Keratinocyte (primary cell): ENCODE measurements at regions not wholly inside any gene's neighbourhood (a gene's known extent, or its start where the extent isn't known, plus 50 kb on each side); places are given as distances from the start of the nearest gene placed in this dataset.

ENCODE experiments used
- DNase-seq: peaks from one replicate; pipeline ENCODE4 v3.0.0-alpha.2; 2011; ENCODE audit warnings: low read depth, missing footprints, low spot score
- FAIRE-seq: peaks from 2 replicates; lab custom pipeline; 2011; peaks lifted over from hg19 to GRCh38; lab: Jason Lieb, UNC
- H2AFZ ChIP-seq: 2 replicates; pipeline ENCODE4 v1.6.0; 2012; ENCODE audit warnings: low read length, control low read depth, inconsistent platforms; ENCODE audit not compliant: control insufficient read depth
- H3K27ac ChIP-seq: 2 replicates; pipeline ENCODE4 v1.5.1; 2011; ENCODE audit warnings: low read length; ENCODE audit not compliant: control insufficient read depth, insufficient read depth
- H3K27me3 ChIP-seq: 3 replicates; pipeline ENCODE4 v1.6.0; 2011; ENCODE audit warnings: low read length; ENCODE audit not compliant: control insufficient read depth, insufficient read depth; ENCODE audit errors: extremely low read depth
- H3K36me3 ChIP-seq, 2 experiments: 2 replicates in 1 of 2; 3 replicates in 1 of 2; pipeline ENCODE4 v1.5.1; 2011; ENCODE audit warnings: low read length in 2 of 2, mild to moderate bottlenecking in 1 of 2; ENCODE audit not compliant: control insufficient read depth in 2 of 2, insufficient read depth in 2 of 2; ENCODE audit errors: extremely low read depth in 1 of 2
- H3K4me1 ChIP-seq: 3 replicates; pipeline ENCODE4 v1.5.1; 2011; ENCODE audit warnings: low read length; ENCODE audit not compliant: control insufficient read depth, insufficient read depth; ENCODE audit errors: extremely low read depth
- H3K4me2 ChIP-seq: 3 replicates; pipeline ENCODE4 v1.6.0; 2011; ENCODE audit warnings: low read depth, low read length; ENCODE audit not compliant: control insufficient read depth, insufficient read depth; ENCODE audit errors: extremely low read depth
- H3K4me3 ChIP-seq, 3 experiments: fragments of 200-600 bp in 1 of 3; sonication (generic) in 1 of 3; 2 replicates in 2 of 3; 3 replicates in 1 of 3; pipeline ENCODE4 v1.5.1; 2011 to 2016; ENCODE audit warnings: low read length in 3 of 3, mild to moderate bottlenecking in 3 of 3, control low read depth in 2 of 3, inconsistent platforms in 1 of 3, low read depth in 1 of 3, mixed read lengths in 1 of 3, mixed run types in 1 of 3, moderate library complexity in 1 of 3; ENCODE audit not compliant: control insufficient read depth in 2 of 3, insufficient read depth in 2 of 3; ENCODE audit errors: extremely low read depth in 1 of 3
- H3K79me2 ChIP-seq: 2 replicates; pipeline ENCODE4 v1.6.0; 2012; ENCODE audit warnings: low read length; ENCODE audit not compliant: control insufficient read depth, insufficient read depth
- H3K9ac ChIP-seq: 3 replicates; pipeline ENCODE4 v1.6.0; 2011; ENCODE audit warnings: low read length; ENCODE audit not compliant: control insufficient read depth, insufficient read depth; ENCODE audit errors: extremely low read depth
- H3K9me1 ChIP-seq: 3 replicates; pipeline ENCODE4 v1.6.0; 2011; ENCODE audit warnings: low read length; ENCODE audit not compliant: control insufficient read depth, insufficient read depth; ENCODE audit errors: extremely low read depth
- H3K9me3 ChIP-seq: 2 replicates; pipeline ENCODE4 v1.5.1; 2012; ENCODE audit warnings: low read depth, low read length; ENCODE audit not compliant: control insufficient read depth
- H4K20me1 ChIP-seq: 3 replicates; pipeline ENCODE4 v1.6.0; 2011; ENCODE audit warnings: low read length; ENCODE audit not compliant: control insufficient read depth, insufficient read depth; ENCODE audit errors: extremely low read depth
- CTCF ChIP-seq, 3 experiments: IDR thresholded peaks in 1 of 3; conservative IDR thresholded peaks in 1 of 3; optimal IDR thresholded peaks in 1 of 3; 2 replicates in 2 of 3; 3 replicates in 1 of 3; pipeline versions ENCODE3 to v1.5.1; 2011; ENCODE audit warnings: low read length in 3 of 3, mild to moderate bottlenecking in 3 of 3, moderate library complexity in 2 of 3, control low read depth in 1 of 3, inconsistent platforms in 1 of 3; ENCODE audit not compliant: insufficient read depth in 2 of 3; ENCODE audit errors: extremely low read depth in 1 of 3
- EZH2 ChIP-seq: IDR thresholded peaks from one replicate; pipeline ENCODE4 v1.6.1; 2012; ENCODE audit warnings: inconsistent platforms, mild to moderate bottlenecking, low read length, moderate library complexity
- dilution Hi-C: fragments of 300-500 bp; cut with MboI; formaldehyde crosslinking; loops from one replicate; pipeline ENCODE4 v1.7.0; 2020; ENCODE audit warnings: low sequenced_read_pairs; ENCODE audit not compliant: extremely low pct_ligation_motif_present

- no peak overlapping the region for H3K4me2 ChIP-seq
- no peaks in the 10 kb centered on the region for H3K9me3 ChIP-seq
- FAIRE-seq = no peak
- H3K79me2 ChIP-seq = no peaks in the 10 kb centered on the region
- H3K36me3 ChIP-seq = no peaks in the 10 kb centered on the region
- H3K27me3 ChIP-seq = peaks cover 20% of the 10 kb centered on the region
- H4K20me1 ChIP-seq = no peaks in the 10 kb centered on the region
- TF ChIP-seq EZH2 (no peak), CTCF (optimal IDR thresholded peaks at IDR 0.05 in 1 of 3, IDR thresholded peaks at IDR 0.05 in 1 of 3, conservative IDR thresholded peaks at IDR 0.05 in 1 of 3; ENCODE audit: extremely low read depth in 1 of 3, insufficient read depth in 2 of 3, low read length in 3 of 3) (no peak)
- no peaks in the 10 kb centered on the region for H3K4me1 ChIP-seq
- H3K9me1 ChIP-seq = no peaks in the 10 kb centered on the region
- DNase-seq = no peak
- no peak overlapping the region for H3K4me3 ChIP-seq
- H3K27ac ChIP-seq = no peak overlapping the region
- H3K9ac ChIP-seq = no peak overlapping the region
- no peak overlapping the region for H2AFZ ChIP-seq
- dilution Hi-C loops = no loop called here
These were observed 74.8 kb upstream of the GLI2 start for GRCh38 chr2:120660771-120661459.

GRCh38 chr2:120661551-120661950 is 74.1 kb upstream of the GLI2 start:
- no peaks in the 10 kb centered on the region for H3K36me3 ChIP-seq
- no peaks in the 10 kb centered on the region for H3K4me1 ChIP-seq
- H2AFZ ChIP-seq = no peak overlapping the region
- dilution Hi-C loops = no loop called here
- no peak for DNase-seq
- no peak overlapping the region for H3K4me2 ChIP-seq
- H3K27me3 ChIP-seq = peaks cover 20% of the 10 kb centered on the region
- no peak for FAIRE-seq
- peaks cover 2% of the 10 kb centered on the region for H3K9me3 ChIP-seq
- H3K27ac ChIP-seq = no peak overlapping the region
- TF ChIP-seq CTCF (optimal IDR thresholded peaks at IDR 0.05 in 1 of 3, IDR thresholded peaks at IDR 0.05 in 1 of 3, conservative IDR thresholded peaks at IDR 0.05 in 1 of 3; ENCODE audit: extremely low read depth in 1 of 3, insufficient read depth in 2 of 3, low read length in 3 of 3) (no peak), EZH2 (no peak)
- no peaks in the 10 kb centered on the region for H4K20me1 ChIP-seq
- H3K9me1 ChIP-seq = no peaks in the 10 kb centered on the region
- no peaks in the 10 kb centered on the region for H3K79me2 ChIP-seq
- H3K4me3 ChIP-seq = no peak overlapping the region
- H3K9ac ChIP-seq = no peak overlapping the region
